Dendritic cell treated with granulocyte-macrophage colony-stimulating factor and Interleukin-4, amounts not matched to agents 40 ng/mL and 50 ng/mL, for 4 days (primary cell): ENCODE measurements at regions not wholly inside any gene's neighbourhood (a gene's known extent, or its start where the extent isn't known, plus 50 kb on each side); places are given as distances from the start of the nearest gene placed in this dataset.
"Not testable (repeated sequence)": the region's sequence is repeated elsewhere in the genome, so short reads cannot be mapped to it uniquely, and the experiment has no call there.

Experiments
- H3K27ac Mint-ChIP-seq: one replicate; pipeline ENCODE4 v1.8.0; 2022; ENCODE audit warnings: mild to moderate bottlenecking, mixed read lengths
- H3K27me3 Mint-ChIP-seq: one replicate; pipeline ENCODE4 v1.8.0; 2022; ENCODE audit warnings: mild to moderate bottlenecking, mixed read lengths
- H3K36me3 Mint-ChIP-seq: one replicate; pipeline ENCODE4 v1.8.0; 2022; ENCODE audit warnings: low read depth, mixed read lengths
- H3K4me1 Mint-ChIP-seq: one replicate; pipeline ENCODE4 v1.8.0; 2022; ENCODE audit warnings: low read depth, mixed read lengths
- H3K4me3 Mint-ChIP-seq: one replicate; pipeline ENCODE4 v1.8.0; 2022; ENCODE audit warnings: mild to moderate bottlenecking, moderate library complexity, mixed read lengths
- H3K9me3 Mint-ChIP-seq: one replicate; pipeline ENCODE4 v1.8.0; 2022; ENCODE audit warnings: mixed read lengths
- intact Hi-C: fragments of 100-400 bp; cut with micrococcal nuclease; formaldehyde crosslinking; loops from one replicate; pipeline ENCODE4 v1.15.0; 2022

DNA sequence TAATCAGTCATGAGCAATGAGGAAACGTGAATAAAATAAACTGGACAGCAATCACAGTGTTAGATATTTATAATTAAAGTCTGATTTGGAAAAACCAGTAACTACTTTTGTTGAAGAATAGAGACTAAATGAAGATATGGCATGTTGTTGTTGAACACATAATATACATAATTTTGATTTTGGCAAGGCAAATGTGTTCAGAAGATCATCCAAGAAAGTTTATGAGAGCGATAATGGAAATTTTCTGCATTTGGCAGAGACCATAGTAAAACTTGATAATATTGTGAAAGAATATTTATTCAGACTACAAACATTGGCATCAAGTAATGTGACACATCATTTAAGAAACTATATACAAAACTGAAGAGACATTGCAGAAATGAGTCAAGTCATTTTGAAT, 620.7 kb downstream of the TMA16 start:
- Mint-ChIP-seq H3K27me3 (no peaks in the 10 kb centered on the region), H3K4me3 (no peak overlapping the region), H3K27ac (no peak overlapping the region), H3K4me1 (no peaks in the 10 kb centered on the region), H3K36me3 (no peaks in the 10 kb centered on the region), H3K9me3 (no peaks in the 10 kb centered on the region)
- intact Hi-C loops, result no loop called here

DNA sequence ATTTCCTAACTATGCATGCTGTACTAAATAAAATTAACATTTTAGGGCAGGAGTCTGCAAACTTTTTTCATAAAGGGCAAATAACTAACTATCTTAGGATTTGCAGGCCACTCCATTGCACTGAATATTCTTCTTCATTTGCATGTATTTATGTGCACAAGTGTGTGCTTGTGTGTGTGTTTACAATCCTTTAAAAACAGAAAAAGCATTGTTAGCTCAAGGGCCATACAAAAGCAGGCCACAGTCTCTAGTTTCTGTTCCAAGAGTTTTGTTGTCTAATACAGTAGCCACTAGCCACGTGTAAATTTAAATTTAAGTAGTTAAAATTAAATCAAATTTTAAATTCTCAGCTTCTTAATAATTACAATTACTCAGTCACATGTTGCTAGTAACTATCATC, 621.8 kb downstream of the TMA16 start:
- H3K4me3 Mint-ChIP-seq, result no peak overlapping the region
- no peaks in the 10 kb centered on the region for H3K9me3 Mint-ChIP-seq
- no peak overlapping the region for H3K27ac Mint-ChIP-seq
- intact Hi-C loops, result no loop called here
- no peaks in the 10 kb centered on the region for H3K4me1 Mint-ChIP-seq
- H3K27me3 Mint-ChIP-seq, result no peaks in the 10 kb centered on the region
- H3K36me3 Mint-ChIP-seq, result no peaks in the 10 kb centered on the region

DNA sequence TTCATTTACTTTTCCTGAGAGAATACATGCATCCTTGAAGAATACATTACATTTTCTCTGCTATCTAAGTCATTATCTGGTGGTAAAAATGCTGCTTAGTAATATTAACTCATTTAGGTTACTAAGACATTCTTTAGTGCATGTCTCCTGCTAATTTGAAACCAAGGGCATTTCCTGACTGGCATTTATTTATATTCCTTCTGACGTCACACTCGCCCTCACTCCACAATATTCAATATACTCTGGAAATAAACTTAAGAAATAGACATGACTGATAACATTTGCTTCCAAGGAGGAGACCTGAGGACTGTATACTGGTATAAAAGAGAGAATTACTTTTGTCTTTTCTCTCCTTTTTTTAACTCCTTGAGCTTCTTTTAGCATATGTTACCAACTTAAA, 619.5 kb upstream of the SMIM31 start:
- H3K4me3 Mint-ChIP-seq, result no peak overlapping the region
- no peak overlapping the region for H3K27ac Mint-ChIP-seq
- no peaks in the 10 kb centered on the region for H3K27me3 Mint-ChIP-seq
- H3K36me3 Mint-ChIP-seq, result no peaks in the 10 kb centered on the region
- H3K9me3 Mint-ChIP-seq, result no peaks in the 10 kb centered on the region
- intact Hi-C loops, result no loop called here
- no peaks in the 10 kb centered on the region for H3K4me1 Mint-ChIP-seq

DNA sequence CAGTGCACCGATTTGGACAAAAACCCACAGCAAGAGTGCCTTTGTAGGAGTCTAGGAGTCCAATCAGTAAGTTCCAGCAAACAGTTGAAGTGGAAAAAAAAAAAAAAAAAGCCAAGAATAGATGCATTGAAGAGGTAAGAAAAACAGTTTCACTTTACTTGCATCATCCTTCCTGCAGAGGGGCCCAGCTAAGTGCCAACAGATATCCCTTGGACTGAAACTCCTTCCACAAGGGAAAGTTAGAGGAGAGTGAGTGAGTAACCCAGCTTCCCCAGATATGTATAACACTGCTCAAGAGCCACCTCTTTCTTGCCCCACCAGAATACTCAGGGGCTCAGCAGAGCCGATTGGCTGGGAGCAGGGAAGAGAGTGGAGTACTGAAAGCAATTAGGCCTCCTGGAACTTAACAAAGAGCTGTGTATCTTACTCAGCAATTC, 617.7 kb upstream of the SMIM31 start:
- Mint-ChIP-seq H3K36me3 (no peaks in the 10 kb centered on the region), H3K4me3 (no peak overlapping the region), H3K4me1 (no peaks in the 10 kb centered on the region), H3K9me3 (peaks cover 12% of the 10 kb centered on the region), H3K27me3 (no peaks in the 10 kb centered on the region), H3K27ac (no peak overlapping the region)
- intact Hi-C loops, result no loop called here

DNA sequence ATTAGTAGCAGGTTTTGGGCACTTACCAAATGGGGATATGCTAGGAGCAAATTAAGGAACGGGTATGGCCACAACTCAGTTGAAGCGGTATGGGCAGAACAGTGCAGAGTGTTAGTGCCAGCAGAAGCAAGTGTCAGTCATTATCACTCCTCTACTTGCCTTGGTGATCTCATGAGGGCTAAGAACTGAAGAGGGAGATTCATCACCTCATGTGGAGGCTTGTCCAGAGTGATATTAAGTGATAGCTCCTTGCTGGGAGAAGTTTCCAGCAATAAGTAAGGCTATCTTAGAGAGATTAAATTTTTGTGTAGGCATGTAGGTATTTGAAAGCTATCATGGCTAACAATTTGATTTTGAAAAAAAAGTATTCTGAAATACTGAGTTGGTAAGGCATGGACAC, 615.4 kb upstream of the SMIM31 start:
- Mint-ChIP-seq H3K9me3 (peaks cover 23% of the 10 kb centered on the region), H3K27me3 (no peaks in the 10 kb centered on the region), H3K27ac (no peak overlapping the region), H3K4me3 (no peak overlapping the region), H3K4me1 (no peaks in the 10 kb centered on the region), H3K36me3 (no peaks in the 10 kb centered on the region)
- intact Hi-C loops, result no loop called here

DNA sequence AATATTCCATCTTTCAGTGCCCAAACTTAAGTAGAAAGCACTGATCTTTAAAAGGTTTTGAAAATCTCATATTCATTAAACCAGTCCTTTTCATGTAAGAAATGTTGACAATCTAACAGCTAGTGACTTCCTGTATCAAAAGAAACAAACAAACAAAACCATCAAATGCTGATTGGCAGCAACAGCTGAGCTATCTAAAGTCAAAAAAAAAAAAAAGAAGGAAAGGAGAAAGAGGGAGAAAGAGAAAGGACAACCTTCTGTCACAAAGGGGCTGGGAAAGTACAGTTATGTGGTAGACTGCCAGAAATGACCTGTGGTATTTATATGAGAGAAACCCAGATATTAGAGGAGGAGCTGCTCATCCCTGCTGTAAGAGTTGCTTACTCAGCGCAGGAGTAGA, 614.6 kb upstream of the SMIM31 start:
- Mint-ChIP-seq H3K4me1 (no peaks in the 10 kb centered on the region), H3K4me3 (no peak overlapping the region), H3K9me3 (peaks cover 29% of the 10 kb centered on the region), H3K27ac (no peak overlapping the region), H3K27me3 (no peaks in the 10 kb centered on the region), H3K36me3 (no peaks in the 10 kb centered on the region)
- intact Hi-C loops, result no loop called here

DNA sequence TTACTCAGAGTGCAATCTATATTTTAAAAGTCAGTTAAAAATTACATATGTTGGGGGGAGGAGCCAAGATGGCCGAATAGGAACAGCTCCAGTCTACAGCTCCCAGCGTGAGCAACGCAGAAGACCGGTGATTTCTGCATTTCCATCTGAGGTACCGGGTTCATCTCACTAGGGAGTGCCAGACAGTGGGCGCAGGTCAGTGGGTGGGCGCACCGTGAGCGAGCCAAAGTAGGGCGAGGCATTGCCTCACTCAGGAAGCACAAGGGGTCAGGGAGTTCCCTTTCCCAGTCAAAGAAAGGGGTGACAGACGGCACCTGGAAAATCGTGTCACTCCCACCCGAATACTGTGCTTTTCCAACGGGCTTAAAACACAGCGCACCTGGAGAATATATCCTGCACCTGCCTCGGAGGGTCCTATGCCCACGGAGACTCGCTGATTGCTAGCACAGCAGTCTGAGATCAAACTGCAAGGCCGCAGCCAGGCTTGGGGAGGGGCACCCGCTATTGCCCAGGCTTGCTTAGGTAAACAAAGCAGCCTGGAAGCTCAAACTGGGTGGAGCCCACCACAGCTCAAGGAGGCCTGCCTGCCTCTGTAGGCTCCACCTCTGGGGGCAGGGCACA, 612.1 kb upstream of the SMIM31 start:
- intact Hi-C loops, H3K36me3 Mint-ChIP-seq, H3K4me3 Mint-ChIP-seq, H3K27me3 Mint-ChIP-seq, H3K4me1 Mint-ChIP-seq, H3K27ac Mint-ChIP-seq: not testable (repeated sequence)
- H3K9me3 Mint-ChIP-seq, result peaks cover 29% of the 10 kb centered on the region

DNA sequence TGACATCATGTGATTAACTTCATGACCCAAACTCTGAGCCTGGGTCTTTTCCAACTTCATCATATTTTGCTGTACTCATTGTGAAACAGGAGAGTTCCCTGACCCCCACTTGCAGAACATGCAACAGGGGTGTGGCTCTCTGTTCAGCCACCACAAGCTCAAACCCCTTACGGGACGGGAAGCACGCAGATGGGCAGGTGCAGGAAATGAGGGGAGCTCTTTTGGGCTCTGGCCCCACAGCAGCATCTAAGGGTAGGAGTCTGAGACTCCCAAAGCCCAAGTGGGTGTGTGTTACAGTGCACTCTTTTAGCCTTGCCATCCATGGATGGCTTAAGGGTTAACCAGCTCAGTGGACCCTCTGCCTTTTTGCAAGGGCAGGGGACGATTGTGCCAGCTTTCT, 599.5 kb upstream of the SMIM31 start:
- Mint-ChIP-seq H3K36me3 (no peaks in the 10 kb centered on the region), H3K9me3 (peaks cover 5% of the 10 kb centered on the region), H3K27ac (no peak overlapping the region), H3K4me3 (no peak overlapping the region), H3K27me3 (no peaks in the 10 kb centered on the region), H3K4me1 (no peaks in the 10 kb centered on the region)
- intact Hi-C loops, result no loop called here

DNA sequence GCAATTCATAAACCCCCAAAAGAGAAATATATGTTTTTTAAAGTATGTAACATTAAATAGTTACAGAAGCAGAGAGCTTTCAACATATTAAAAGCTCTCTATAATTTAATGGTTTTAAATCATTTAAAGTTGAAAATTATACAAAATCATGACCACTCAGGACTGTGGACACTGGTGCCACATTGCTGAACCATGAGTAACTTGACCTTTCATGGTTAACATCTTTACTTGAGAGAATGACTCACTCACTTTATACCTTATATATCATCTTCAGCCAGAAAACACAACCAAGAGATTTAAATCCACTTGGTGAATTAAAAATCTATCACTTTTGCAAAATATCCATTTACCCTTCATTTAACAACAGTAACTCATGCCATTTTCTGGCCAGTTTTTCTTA, 584.3 kb upstream of the SMIM31 start:
- no peaks in the 10 kb centered on the region for H3K4me1 Mint-ChIP-seq
- no peak overlapping the region for H3K4me3 Mint-ChIP-seq
- H3K27me3 Mint-ChIP-seq, result no peaks in the 10 kb centered on the region
- no peak overlapping the region for H3K27ac Mint-ChIP-seq
- H3K9me3 Mint-ChIP-seq, result no peaks in the 10 kb centered on the region
- intact Hi-C loops, result no loop called here
- no peaks in the 10 kb centered on the region for H3K36me3 Mint-ChIP-seq

DNA sequence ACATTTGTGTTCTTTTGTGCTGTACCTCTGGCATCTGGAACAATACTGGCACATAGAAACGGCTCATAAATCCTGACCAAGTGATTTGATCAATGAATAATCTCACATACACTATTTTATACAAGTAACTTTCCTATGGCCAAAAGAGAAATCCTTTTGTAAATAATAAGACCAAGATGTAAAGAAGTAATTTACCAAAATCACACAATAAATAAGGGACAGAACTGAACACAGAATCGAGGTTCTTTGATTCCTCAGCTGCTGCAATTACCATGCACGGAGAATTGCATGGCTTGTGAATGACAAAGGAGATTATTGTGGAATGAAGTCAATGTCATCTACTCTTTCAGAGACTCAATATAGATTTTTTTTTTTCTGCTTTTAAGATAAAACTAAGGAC, 576.8 kb upstream of the SMIM31 start:
- no peak overlapping the region for H3K4me3 Mint-ChIP-seq
- no peaks in the 10 kb centered on the region for H3K27me3 Mint-ChIP-seq
- H3K27ac Mint-ChIP-seq, result no peak overlapping the region
- intact Hi-C loops, result no loop called here
- no peaks in the 10 kb centered on the region for H3K4me1 Mint-ChIP-seq
- no peaks in the 10 kb centered on the region for H3K9me3 Mint-ChIP-seq
- no peaks in the 10 kb centered on the region for H3K36me3 Mint-ChIP-seq

DNA sequence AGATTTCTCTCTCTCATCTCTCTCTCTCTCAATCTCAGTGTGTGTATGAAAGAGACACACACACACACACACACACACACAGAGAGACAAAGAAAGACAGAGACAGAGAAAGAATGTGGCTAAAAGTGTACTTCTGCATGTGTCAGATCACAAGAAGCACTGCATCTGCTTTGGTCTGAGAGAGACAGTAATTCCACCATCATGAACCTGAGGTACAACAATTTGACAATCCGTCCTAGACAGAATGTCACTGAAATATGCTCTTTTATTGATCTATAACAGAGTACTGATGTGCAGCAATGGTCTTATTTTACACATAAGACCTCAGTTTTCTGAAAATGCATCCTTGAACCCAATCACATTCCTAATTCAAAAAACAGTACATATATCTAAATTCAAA, 576.2 kb upstream of the SMIM31 start:
- H3K4me1 Mint-ChIP-seq, result no peaks in the 10 kb centered on the region
- H3K27me3 Mint-ChIP-seq, result no peaks in the 10 kb centered on the region
- intact Hi-C loops, result no loop called here
- no peak overlapping the region for H3K4me3 Mint-ChIP-seq
- H3K27ac Mint-ChIP-seq, result no peak overlapping the region
- H3K9me3 Mint-ChIP-seq, result no peaks in the 10 kb centered on the region
- no peaks in the 10 kb centered on the region for H3K36me3 Mint-ChIP-seq

DNA sequence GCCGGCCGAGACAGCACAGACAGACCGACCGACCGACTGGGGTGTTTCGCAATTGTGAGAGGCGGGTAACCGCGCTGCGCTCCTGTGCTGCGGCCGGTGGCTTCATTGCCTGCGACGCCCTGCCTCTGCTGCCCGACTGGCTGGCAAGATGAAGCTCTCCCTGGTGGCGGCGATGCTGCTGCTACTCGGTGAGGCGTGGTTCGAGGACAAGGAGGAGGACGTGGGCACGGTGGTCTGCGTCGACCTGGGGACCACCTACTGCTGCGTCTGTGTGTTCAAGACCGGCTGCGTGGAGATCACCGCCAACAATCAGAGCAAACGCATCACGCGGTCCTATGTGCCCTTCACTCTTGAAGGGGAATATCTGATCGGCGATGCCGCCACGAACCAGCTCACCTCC, 565.7 kb upstream of the SMIM31 start:
- Mint-ChIP-seq H3K36me3 (no peaks in the 10 kb centered on the region), H3K27me3 (no peaks in the 10 kb centered on the region)

DNA sequence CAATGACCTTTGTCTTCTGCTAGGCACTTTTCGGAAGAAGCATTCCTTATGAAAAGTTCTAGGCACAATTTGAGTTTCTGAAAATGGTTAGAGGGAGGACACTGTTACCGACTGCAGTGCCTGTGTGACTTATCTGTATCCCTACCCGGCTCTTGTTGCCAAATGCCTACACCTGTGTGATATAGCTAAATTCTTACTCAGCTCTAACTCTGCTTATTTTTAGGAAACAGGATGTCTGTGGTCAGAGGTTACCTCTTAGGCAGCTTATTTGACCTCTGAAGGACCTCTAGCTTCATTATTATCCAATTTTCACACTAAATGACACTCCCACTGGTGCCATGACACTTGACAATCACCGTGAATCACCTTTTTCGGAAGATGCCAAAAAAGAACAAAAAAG, 561.1 kb upstream of the SMIM31 start:
- no peaks in the 10 kb centered on the region for H3K4me1 Mint-ChIP-seq
- no peak overlapping the region for H3K27ac Mint-ChIP-seq
- no peaks in the 10 kb centered on the region for H3K36me3 Mint-ChIP-seq
- H3K9me3 Mint-ChIP-seq, result peaks cover 20% of the 10 kb centered on the region
- H3K4me3 Mint-ChIP-seq, result no peak overlapping the region
- no peaks in the 10 kb centered on the region for H3K27me3 Mint-ChIP-seq
- intact Hi-C loops, result no loop called here

More for the DNA sequence above, 565.7 kb upstream of the SMIM31 start:
- Mint-ChIP-seq H3K9me3 (peaks cover 20% of the 10 kb centered on the region), H3K4me3 (no peak overlapping the region), H3K4me1 (no peaks in the 10 kb centered on the region), H3K27ac (no peak overlapping the region)
- intact Hi-C loops, result no loop called here

DNA sequence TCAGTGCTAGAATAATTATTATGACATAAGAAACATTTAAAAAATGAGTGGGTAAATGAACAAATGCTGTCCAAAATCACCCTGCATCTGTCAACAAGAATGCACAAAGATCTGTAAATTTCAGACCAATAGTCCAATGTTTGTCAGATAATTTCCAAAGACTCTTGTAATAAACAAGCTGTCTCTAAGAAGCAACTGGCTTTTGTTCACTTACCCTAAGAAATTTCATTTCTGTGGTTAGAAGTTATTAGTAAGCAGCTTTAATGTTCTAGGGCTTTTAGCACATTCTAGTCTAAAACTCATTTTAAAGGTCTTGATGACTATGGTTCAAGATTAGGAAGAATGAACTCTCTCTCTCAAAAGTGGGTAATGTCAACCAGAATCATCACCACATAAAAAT, 560.3 kb upstream of the SMIM31 start:
- intact Hi-C loops, result no loop called here
- H3K9me3 Mint-ChIP-seq, result peaks cover 12% of the 10 kb centered on the region
- no peaks in the 10 kb centered on the region for H3K4me1 Mint-ChIP-seq
- H3K27me3 Mint-ChIP-seq, result no peaks in the 10 kb centered on the region
- H3K27ac Mint-ChIP-seq, result no peak overlapping the region
- no peaks in the 10 kb centered on the region for H3K36me3 Mint-ChIP-seq
- H3K4me3 Mint-ChIP-seq, result no peak overlapping the region

DNA sequence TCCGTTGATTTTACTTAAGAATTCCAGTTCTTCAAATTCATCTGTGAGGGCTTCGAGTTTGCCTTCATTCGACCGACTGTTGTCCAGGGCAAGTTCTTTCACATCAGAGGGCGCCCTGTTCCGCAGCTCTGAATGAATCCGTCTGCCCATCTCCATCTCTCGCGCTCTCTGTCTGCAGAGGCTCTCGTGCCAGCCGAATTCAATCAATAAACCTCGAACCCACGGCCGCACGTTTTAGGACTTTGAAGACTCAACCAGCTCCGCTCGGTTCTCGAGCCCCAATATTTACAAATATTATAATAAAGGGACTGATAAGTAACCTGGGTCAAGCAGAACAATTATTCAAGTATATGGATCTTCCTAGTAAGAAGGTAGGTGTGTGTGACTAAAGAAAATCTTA, 556.4 kb upstream of the SMIM31 start:
- Mint-ChIP-seq H3K27me3 (no peaks in the 10 kb centered on the region), H3K27ac (no peak overlapping the region), H3K9me3 (no peaks in the 10 kb centered on the region), H3K4me1 (no peaks in the 10 kb centered on the region), H3K4me3 (no peak overlapping the region), H3K36me3 (no peaks in the 10 kb centered on the region)
- intact Hi-C loops, result no loop called here
